GM23248 (cell line): ENCODE measurements at regions not wholly inside any gene's neighbourhood (a gene's known extent, or its start where the extent isn't known, plus 50 kb on each side); places are given as distances from the start of the nearest gene placed in this dataset.

Experiments used
- EZH2 ChIP-seq: fragments of 200-600 bp; sonication (generic); IDR thresholded peaks from 2 replicates; pipeline ENCODE4 v1.6.1; 2018; ENCODE audit warnings: antibody characterized with exemption, mild to moderate bottlenecking; ENCODE audit not compliant: insufficient read depth, poor library complexity, severe bottlenecking
- EZH2phosphoT487 ChIP-seq: fragments of 200-600 bp; sonication (generic); IDR thresholded peaks from 2 replicates; pipeline ENCODE4 v1.6.1; 2018; ENCODE audit warnings: antibody characterized with exemption, moderate library complexity, mild to moderate bottlenecking, low read depth; ENCODE audit not compliant: insufficient read depth

- TF ChIP-seq EZH2 (no peak), EZH2phosphoT487 (no peak)
Measured at GRCh38 chr15:81516012-81516411, 142.0 kb upstream of the TMC3 start.
